B cell (primary cell): ENCODE measurements at regions not wholly inside any gene's neighbourhood (a gene's known extent, or its start where the extent isn't known, plus 50 kb on each side); places are given as distances from the start of the nearest gene placed in this dataset.

Source experiments
- ATAC-seq: fragments of 200-7000 bp; cut with Tn5 transposase; one replicate; pipeline ENCODE4 v1.10.0; 2021; ENCODE audit warnings: low read depth, mild to moderate bottlenecking, moderate number of reproducible peaks, moderate library complexity
- CTCF ChIA-PET: fragments of 350-600 bp; sonication (Branson Sonifier 250); formaldehyde crosslinking; loops from one replicate; lab custom pipeline; 2021; ENCODE audit warnings: antibody characterized with exemption, inconsistent platforms; lab: Charles Lee
- POLR2A ChIA-PET: fragments of 350-600 bp; sonication (Branson Sonifier 250); formaldehyde crosslinking; loops from one replicate; lab custom pipeline; 2021; ENCODE audit warnings: antibody characterized with exemption; lab: Charles Lee
- DNase-seq: peaks from one replicate; pipeline ENCODE4 v3.0.0; 2013
- H2AFZ ChIP-seq: 2 replicates; pipeline ENCODE4 v1.6.1; 2012; ENCODE audit warnings: mild to moderate bottlenecking, low read depth, low read length; ENCODE audit not compliant: insufficient read depth, poor library complexity, severe bottlenecking
- H3K27ac ChIP-seq, 2 donors: 1 replicate in 1 of 2; 2 replicates in 1 of 2; pipeline ENCODE4 v1.5.1; 2012 to 2013; ENCODE audit warnings: low read length in 2 of 2, mild to moderate bottlenecking in 2 of 2, moderate library complexity in 1 of 2
- H3K27me3 ChIP-seq, 4 experiments: fragments of 200-600 bp in 1 of 4; sonication (generic) in 1 of 4; replicated peaks in 1 of 4; 1 replicate in 2 of 4; 2 replicates in 2 of 4; pipeline versions ENCODE4 v1.6.1 to v1.7.0; 2013 to 2016; ENCODE audit warnings: low read length in 3 of 4, mild to moderate bottlenecking in 2 of 4, mixed read lengths in 1 of 4, moderate library complexity in 1 of 4; ENCODE audit not compliant: insufficient read depth in 4 of 4, control insufficient read depth in 3 of 4; ENCODE audit errors: control extremely low read depth in 1 of 4
- H3K36me3 ChIP-seq, 2 experiments: replicated peaks in 1 of 2; 1 replicate in 1 of 2; 2 replicates in 1 of 2; pipeline versions ENCODE4 v1.6.1 to v1.7.1; 2013; ENCODE audit warnings: low read length in 1 of 2; ENCODE audit not compliant: insufficient read depth in 2 of 2, control insufficient read depth in 1 of 2; ENCODE audit errors: control extremely low read depth in 1 of 2, extremely low read depth in 1 of 2
- H3K4me1 ChIP-seq, 2 donors: fragments of 200-600 bp in 1 of 2; sonication (generic) in 1 of 2; 1 replicate in 1 of 2; 2 replicates in 1 of 2; pipeline versions ENCODE4 v1.5.1 to v1.6.1; 2013 to 2017; ENCODE audit warnings: low read length in 2 of 2; ENCODE audit not compliant: control insufficient read depth in 2 of 2, insufficient read depth in 2 of 2
- H3K4me2 ChIP-seq: replicated peaks from 2 replicates; pipeline ENCODE3; 2012; ENCODE audit warnings: mild to moderate bottlenecking, low read depth, low read length; ENCODE audit not compliant: poor library complexity, severe bottlenecking
- H3K4me3 ChIP-seq, 5 experiments: fragments of 200-600 bp in 1 of 5; sonication (generic) in 1 of 5; 1 replicate in 3 of 5; 2 replicates in 2 of 5; pipeline versions ENCODE4 v1.5.1 to v1.7.0; 2011 to 2016; ENCODE audit warnings: low read length in 4 of 5, mild to moderate bottlenecking in 4 of 5, low read depth in 2 of 5, control low read depth in 1 of 5, moderate library complexity in 1 of 5; ENCODE audit not compliant: insufficient read depth in 1 of 5; ENCODE audit errors: control extremely low read depth in 1 of 5, extremely low read depth in 1 of 5
- H3K79me2 ChIP-seq: fragments of 200-600 bp; sonication (generic); one replicate; pipeline ENCODE4 v1.6.0; 2016; ENCODE audit warnings: low read length; ENCODE audit not compliant: control insufficient read depth, insufficient read depth
- H3K9ac ChIP-seq: fragments of 200-600 bp; sonication (generic); 2 replicates; pipeline ENCODE4 v1.6.1; 2017; ENCODE audit warnings: mild to moderate bottlenecking, low read length, moderate library complexity
- H3K9me3 ChIP-seq, 3 donors: one replicate each; pipeline versions ENCODE4 v1.6.1 to v1.7.1; 2013; ENCODE audit warnings: low read length in 2 of 3; ENCODE audit not compliant: control insufficient read depth in 2 of 3, insufficient read depth in 1 of 3; ENCODE audit errors: control extremely low read depth in 1 of 3
- H4K20me1 ChIP-seq: 2 replicates; pipeline ENCODE4 v1.6.0; 2012; ENCODE audit warnings: mild to moderate bottlenecking, low read length; ENCODE audit not compliant: insufficient read depth, control insufficient read depth, poor library complexity, severe bottlenecking
- H3K27ac Mint-ChIP-seq: one replicate; pipeline ENCODE4 v1.8.0; 2021; ENCODE audit warnings: mixed read lengths
- H3K27me3 Mint-ChIP-seq: one replicate; pipeline ENCODE4 v1.8.0; 2021; ENCODE audit warnings: mixed read lengths
- H3K4me1 Mint-ChIP-seq: one replicate; pipeline ENCODE4 v1.8.0; 2021; ENCODE audit warnings: mixed read lengths
- H3K4me3 Mint-ChIP-seq: one replicate; pipeline ENCODE4 v1.8.0; 2021; ENCODE audit warnings: mixed read lengths
- H3K9me3 Mint-ChIP-seq: one replicate; pipeline ENCODE4 v1.8.0; 2022; ENCODE audit warnings: mixed read lengths; ENCODE audit not compliant: insufficient read depth
- CTCF ChIP-seq: fragments of 200-600 bp; IDR thresholded peaks from one replicate; pipeline ENCODE4 v1.8.0; 2022; ENCODE audit warnings: antibody characterized with exemption, mild to moderate bottlenecking
- EZH2 ChIP-seq: IDR thresholded peaks from 2 replicates; pipeline ENCODE4 v1.6.1; 2012; ENCODE audit warnings: borderline replicate concordance, low read depth, mild to moderate bottlenecking, moderate library complexity, low read length; ENCODE audit not compliant: insufficient read depth, poor library complexity, severe bottlenecking
- WGBS: methylation state at CpG from one replicate; pipeline ENCODE4 v1.1.5; 2013; ENCODE audit warnings: missing lambda C conversion rate; ENCODE audit not compliant: insufficient coverage; 5-methylcytosine and 5-hydroxymethylcytosine counted together
- intact Hi-C: fragments of 100-400 bp; cut with micrococcal nuclease; formaldehyde crosslinking; loops from one replicate; pipeline ENCODE4 v1.10.0; 2022

- ATAC-seq = no peak
- Histone ChIP-seq H3K36me3 (no peaks in the 10 kb centered on the region), H4K20me1 (no peaks in the 10 kb centered on the region), H3K27ac (no peak overlapping the region), H3K9me3 (no peaks in the 10 kb centered on the region), H2AFZ (no peak overlapping the region), H3K4me2 (no peak overlapping the region), H3K79me2 (no peaks in the 10 kb centered on the region), H3K4me3 (no peak overlapping the region), H3K4me1 (no peaks in the 10 kb centered on the region), H3K27me3 (no peaks in the 10 kb centered on the region), H3K9ac (no peak overlapping the region)
- ChIA-PET POLR2A (no interaction called here), CTCF (interaction anchor here (0.7 kb wide), 1 partner anchor 9 kb away, joined by 3 read pairs; no protein-coding TSS in a partner anchor)
- WGBS = 100% methylated on average over 2 of the region's 3 CpGs
- no peak for TF ChIP-seq EZH2
- no peak overlapping the region for H3K27ac Mint-ChIP-seq
- H3K27me3 Mint-ChIP-seq = peaks cover 11% of the 10 kb centered on the region
- no peaks in the 10 kb centered on the region for H3K9me3 Mint-ChIP-seq
- no peak overlapping the region for H3K4me3 Mint-ChIP-seq
- H3K4me1 Mint-ChIP-seq = no peaks in the 10 kb centered on the region
- DNase-seq = no peak
- intact Hi-C loops = no loop called here
These were observed 111.2 kb upstream of the AGAP1 start for GRCh38 chr2:235382601-235383000.

- no peak overlapping the region for H2AFZ ChIP-seq
- H3K36me3 ChIP-seq = no peaks in the 10 kb centered on the region
- ATAC-seq (no peak), DNase-seq (no peak)
- no peak overlapping the region for H3K4me3 Mint-ChIP-seq
- POLR2A ChIA-PET = no interaction called here
- H3K9me3 Mint-ChIP-seq = peaks cover 5% of the 10 kb centered on the region
- H3K4me1 ChIP-seq = no peaks in the 10 kb centered on the region
- H3K27ac Mint-ChIP-seq = no peak overlapping the region
- H3K79me2 ChIP-seq = no peaks in the 10 kb centered on the region
- no peaks in the 10 kb centered on the region for H4K20me1 ChIP-seq
- H3K27me3 Mint-ChIP-seq = peaks cover 5% of the 10 kb centered on the region
- H3K9me3 ChIP-seq = no peaks in the 10 kb centered on the region
- H3K4me1 Mint-ChIP-seq = no peaks in the 10 kb centered on the region
- 90% methylated on average over 6 of the region's 8 CpGs for WGBS
- H3K9ac ChIP-seq = no peak overlapping the region
- intact Hi-C loops = no loop called here
- CTCF ChIA-PET = no interaction called here
- TF ChIP-seq CTCF (no peak), EZH2 (no peak)
- H3K4me2 ChIP-seq = no peak overlapping the region
- H3K4me3 ChIP-seq = no peak overlapping the region
- H3K27me3 ChIP-seq = no peaks in the 10 kb centered on the region
- no peak overlapping the region for H3K27ac ChIP-seq
These were observed 110.5 kb upstream of the AGAP1 start for GRCh38 chr2:235383272-235383843.
